H7 (cell line): ENCODE measurements at regions not wholly inside any gene's neighbourhood (a gene's known extent, or its start where the extent isn't known, plus 50 kb on each side); places are given as distances from the start of the nearest gene placed in this dataset.

Source experiments
- DNase-seq: peaks from one replicate; pipeline ENCODE4 v3.0.0; 2012
- H3K27me3 ChIP-seq: 2 replicates; pipeline ENCODE4 v1.6.0; 2011; ENCODE audit warnings: mild to moderate bottlenecking, low read length; ENCODE audit not compliant: control insufficient read depth, insufficient read depth
- H3K36me3 ChIP-seq: replicated peaks from 2 replicates; pipeline ENCODE4 v1.5.1; 2011; ENCODE audit warnings: low read length; ENCODE audit not compliant: control insufficient read depth, insufficient read depth
- H3K4me3 ChIP-seq: 2 replicates; pipeline ENCODE4 v1.5.1; 2011; ENCODE audit warnings: low read depth, mild to moderate bottlenecking, control low read depth, low read length, moderate library complexity; ENCODE audit not compliant: insufficient read depth

DNA sequence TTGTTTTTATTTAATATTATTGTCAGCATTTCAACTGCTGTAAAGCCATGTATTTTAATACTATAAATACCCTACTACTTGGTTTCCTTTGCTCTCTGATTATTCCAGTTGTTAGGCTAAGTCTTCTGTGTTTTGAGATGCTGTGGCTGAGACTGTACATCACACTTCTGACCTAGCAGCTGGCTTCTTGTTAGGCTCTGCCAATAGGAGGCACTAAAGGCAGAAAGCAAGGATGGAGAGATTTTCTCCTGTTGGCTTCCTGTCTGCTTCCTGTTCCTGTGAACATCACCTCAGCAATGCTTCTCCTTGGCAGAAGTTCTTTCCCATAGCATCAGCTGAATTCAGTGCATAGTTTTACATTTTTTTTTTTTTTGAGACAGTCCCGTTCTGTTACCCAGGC is 68.3 kb upstream of the YPEL5 start:
- H3K27me3 ChIP-seq: no peaks in the 10 kb centered on the region
- no peaks in the 10 kb centered on the region for H3K36me3 ChIP-seq
- no peak overlapping the region for H3K4me3 ChIP-seq
- no peak for DNase-seq

- Histone ChIP-seq H3K4me3 (no peak overlapping the region), H3K36me3 (no peaks in the 10 kb centered on the region), H3K27me3 (no peaks in the 10 kb centered on the region)
- DNase-seq: no peak
Measured at GRCh38 chr2:30084915-30085314, 61.9 kb upstream of the YPEL5 start.

DNA sequence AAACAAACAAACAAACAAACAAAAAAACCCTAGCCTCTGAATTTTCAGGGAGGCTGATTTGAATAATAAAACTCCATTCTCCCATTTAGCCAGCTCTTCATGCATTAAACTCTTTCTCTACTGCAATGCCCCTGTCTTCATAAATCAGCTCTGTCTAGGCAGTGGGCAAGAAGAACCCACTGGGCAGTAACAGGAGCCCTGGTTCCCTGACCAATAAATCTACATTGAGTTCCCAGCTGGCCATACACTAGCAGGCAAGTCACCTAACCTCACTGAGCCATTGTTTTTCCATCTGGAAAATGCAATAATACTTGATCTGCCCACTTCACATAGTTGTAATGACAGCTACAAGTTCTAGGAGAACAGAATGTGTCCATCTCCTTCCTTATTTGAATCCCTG is 57.6 kb upstream of the YPEL5 start:
- DNase-seq: no peak
- Histone ChIP-seq H3K4me3 (no peak overlapping the region), H3K27me3 (no peaks in the 10 kb centered on the region), H3K36me3 (no peaks in the 10 kb centered on the region)

DNA sequence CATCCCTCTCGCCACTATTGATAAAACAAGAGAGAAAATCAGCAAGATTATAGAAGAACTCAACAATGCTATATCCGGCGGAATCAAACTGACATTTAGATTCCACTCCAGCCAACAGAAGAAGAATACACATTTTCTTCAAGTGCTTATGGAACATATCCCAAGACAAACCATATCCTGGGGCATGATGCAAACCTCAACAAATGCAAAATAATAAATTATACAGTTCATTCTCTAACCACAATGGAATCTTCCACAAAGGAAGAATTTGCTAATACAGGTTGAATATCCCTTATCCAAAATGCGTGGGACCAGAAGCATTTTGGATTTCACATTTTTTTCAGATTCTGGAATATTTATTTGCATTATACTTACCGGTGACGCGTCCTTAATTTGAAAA is 51.4 kb upstream of the YPEL5 start:
- H3K36me3 ChIP-seq: no peaks in the 10 kb centered on the region
- H3K27me3 ChIP-seq: no peaks in the 10 kb centered on the region
- no peak overlapping the region for H3K4me3 ChIP-seq
- no peak for DNase-seq

- Histone ChIP-seq H3K27me3 (no peaks in the 10 kb centered on the region), H3K36me3 (no peaks in the 10 kb centered on the region), H3K4me3 (no peak overlapping the region)
- no peak for DNase-seq
Measured at GRCh38 chr2:30096451-30096850, 50.4 kb upstream of the YPEL5 start.
